ENCODE measurements at regions not wholly inside any gene's neighbourhood (a gene's known extent, or its start where the extent isn't known, plus 50 kb on each side); places are given as distances from the start of the nearest gene placed in this dataset.

- FAIRE-seq (no peak), ATAC-seq (no peak), DNase-seq (ENCODE audit: low read depth, low spot score) (no peak)
- Histone ChIP-seq H2AFZ (ENCODE audit: control insufficient read depth, low read depth, low read length) (no peak overlapping the region), H3K4me3 (no peak overlapping the region), H3K9me3 (replicated peaks; ENCODE audit: control insufficient read depth, insufficient read depth, low read length) (no peaks in the 10 kb centered on the region), H3K27ac (ENCODE audit: control insufficient read depth, insufficient read depth) (no peak overlapping the region), H3K36me3 (ENCODE audit: control insufficient read depth in 2 of 2, insufficient read depth in 2 of 2, low read length in 1 of 2) (no peaks in the 10 kb centered on the region), H3K4me1 (ENCODE audit: control insufficient read depth, insufficient read depth, low read length) (no peaks in the 10 kb centered on the region), H3K4me2 (ENCODE audit: control insufficient read depth, insufficient read depth) (no peak overlapping the region), H4K20me1 (ENCODE audit: control insufficient read depth, insufficient read depth) (no peaks in the 10 kb centered on the region), H3K9ac (ENCODE audit: control insufficient read depth, insufficient read depth, low read length) (no peak overlapping the region), H3K27me3 (replicated peaks in 1 of 2; ENCODE audit: control insufficient read depth in 2 of 2, insufficient read depth in 2 of 2, low read length in 1 of 2) (no peaks in the 10 kb centered on the region), H3K79me2 (ENCODE audit: control insufficient read depth, insufficient read depth, low read length) (no peaks in the 10 kb centered on the region)
- WGBS (ENCODE audit: insufficient coverage, insufficient replicate concordance, low lambda C conversion rate, missing lambda C conversion rate) = 0% methylated on average over 1 of the region's 1 CpG
- ChIA-PET CTCF (no interaction called here), POLR2A (no interaction called here), SMC1A (ENCODE audit: uncharacterized antibody, unreplicated experiment) (interaction anchor here (1.0 kb wide), 1 partner anchor 19 kb away, joined by 4 read pairs; no protein-coding TSS in a partner anchor), RAD21 (ENCODE audit: unreplicated experiment) (no interaction called here)
- in situ Hi-C loops (cut with MboI) (no loop called here), intact Hi-C loops (cut with micrococcal nuclease; ENCODE audit: unreplicated experiment) (no loop called here)
- BruUV-seq (replicated peaks) = no TSS peak
- TF ChIP-seq NR2F1 (conservative IDR thresholded peaks at IDR 0.05) = no peak
- TF ChIP-seq, protein P1, sequence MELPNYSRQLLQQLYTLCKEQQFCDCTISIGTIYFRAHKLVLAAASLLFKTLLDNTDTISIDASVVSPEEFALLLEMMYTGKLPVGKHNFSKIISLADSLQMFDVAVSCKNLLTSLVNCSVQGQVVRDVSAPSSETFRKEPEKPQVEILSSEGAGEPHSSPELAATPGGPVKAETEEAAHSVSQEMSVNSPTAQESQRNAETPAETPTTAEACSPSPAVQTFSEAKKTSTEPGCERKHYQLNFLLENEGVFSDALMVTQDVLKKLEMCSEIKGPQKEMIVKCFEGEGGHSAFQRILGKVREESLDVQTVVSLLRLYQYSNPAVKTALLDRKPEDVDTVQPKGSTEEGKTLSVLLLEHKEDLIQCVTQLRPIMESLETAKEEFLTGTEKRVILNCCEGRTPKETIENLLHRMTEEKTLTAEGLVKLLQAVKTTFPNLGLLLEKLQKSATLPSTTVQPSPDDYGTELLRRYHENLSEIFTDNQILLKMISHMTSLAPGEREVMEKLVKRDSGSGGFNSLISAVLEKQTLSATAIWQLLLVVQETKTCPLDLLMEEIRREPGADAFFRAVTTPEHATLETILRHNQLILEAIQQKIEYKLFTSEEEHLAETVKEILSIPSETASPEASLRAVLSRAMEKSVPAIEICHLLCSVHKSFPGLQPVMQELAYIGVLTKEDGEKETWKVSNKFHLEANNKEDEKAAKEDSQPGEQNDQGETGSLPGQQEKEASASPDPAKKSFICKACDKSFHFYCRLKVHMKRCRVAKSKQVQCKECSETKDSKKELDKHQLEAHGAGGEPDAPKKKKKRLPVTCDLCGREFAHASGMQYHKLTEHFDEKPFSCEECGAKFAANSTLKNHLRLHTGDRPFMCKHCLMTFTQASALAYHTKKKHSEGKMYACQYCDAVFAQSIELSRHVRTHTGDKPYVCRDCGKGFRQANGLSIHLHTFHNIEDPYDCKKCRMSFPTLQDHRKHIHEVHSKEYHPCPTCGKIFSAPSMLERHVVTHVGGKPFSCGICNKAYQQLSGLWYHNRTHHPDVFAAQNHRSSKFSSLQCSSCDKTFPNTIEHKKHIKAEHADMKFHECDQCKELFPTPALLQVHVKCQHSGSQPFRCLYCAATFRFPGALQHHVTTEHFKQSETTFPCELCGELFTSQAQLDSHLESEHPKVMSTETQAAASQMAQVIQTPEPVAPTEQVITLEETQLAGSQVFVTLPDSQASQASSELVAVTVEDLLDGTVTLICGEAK (IDR thresholded peaks at IDR 0.05; ENCODE audit: borderline replicate concordance) = no peak
These were observed 221.9 kb upstream of the ZBTB20 start for GRCh38 chr3:115369021-115369420.

DNA sequence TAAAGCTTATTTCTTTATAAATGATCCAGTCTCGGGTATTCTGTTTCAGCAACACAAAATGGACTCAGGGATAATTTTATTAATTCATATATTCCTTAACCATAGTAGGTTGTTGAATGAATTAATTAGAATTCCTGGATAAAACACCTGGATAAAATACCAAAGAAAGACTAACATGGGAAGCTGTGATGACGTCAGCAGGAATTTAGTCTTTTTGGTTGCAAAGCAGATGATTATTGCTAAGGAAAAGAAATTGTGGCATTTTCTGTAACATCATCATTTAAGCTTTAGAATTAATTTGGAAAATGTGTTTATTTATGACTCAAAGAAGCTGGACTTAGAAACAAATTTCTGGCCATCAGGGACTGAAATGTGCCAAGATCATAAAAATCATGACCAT is 228.3 kb upstream of the ZBTB20 start:
- FAIRE-seq = no peak
- RAD21 ChIA-PET (ENCODE audit: unreplicated experiment) = no interaction called here

More for the DNA sequence above, 228.3 kb upstream of the ZBTB20 start:
- no TSS peak for BruUV-seq (replicated peaks)
- Histone ChIP-seq H3K27me3 (replicated peaks in 1 of 2; ENCODE audit: control insufficient read depth in 2 of 2, insufficient read depth in 2 of 2, low read length in 1 of 2) (no peaks in the 10 kb centered on the region), H4K20me1 (ENCODE audit: control insufficient read depth, insufficient read depth) (no peaks in the 10 kb centered on the region), H3K36me3 (ENCODE audit: control insufficient read depth in 2 of 2, insufficient read depth in 2 of 2, low read length in 1 of 2) (no peaks in the 10 kb centered on the region), H3K27ac (ENCODE audit: control insufficient read depth, insufficient read depth) (no peak overlapping the region), H2AFZ (ENCODE audit: control insufficient read depth, low read depth, low read length) (no peak overlapping the region), H3K4me2 (ENCODE audit: control insufficient read depth, insufficient read depth) (no peak overlapping the region), H3K4me3 (no peak overlapping the region), H3K79me2 (ENCODE audit: control insufficient read depth, insufficient read depth, low read length) (no peaks in the 10 kb centered on the region), H3K4me1 (ENCODE audit: control insufficient read depth, insufficient read depth, low read length) (no peaks in the 10 kb centered on the region), H3K9me3 (replicated peaks; ENCODE audit: control insufficient read depth, insufficient read depth, low read length) (no peaks in the 10 kb centered on the region), H3K9ac (ENCODE audit: control insufficient read depth, insufficient read depth, low read length) (no peak overlapping the region)
- ATAC-seq = no peak
- no peak for DNase-seq (ENCODE audit: low read depth, low spot score)
- ChIA-PET CTCF (interaction anchor here (0.7 kb wide), 1 partner anchor 157 kb away, joined by 3 read pairs; no protein-coding TSS in a partner anchor), SMC1A (ENCODE audit: uncharacterized antibody, unreplicated experiment) (interaction anchor here (0.8 to 1.2 kb wide), 3 partner anchors 15 to 460 kb away, joined by 3 to 5 read pairs (median 3); no protein-coding TSS in a partner anchor), POLR2A (no interaction called here)
- TF ChIP-seq, protein P2, sequence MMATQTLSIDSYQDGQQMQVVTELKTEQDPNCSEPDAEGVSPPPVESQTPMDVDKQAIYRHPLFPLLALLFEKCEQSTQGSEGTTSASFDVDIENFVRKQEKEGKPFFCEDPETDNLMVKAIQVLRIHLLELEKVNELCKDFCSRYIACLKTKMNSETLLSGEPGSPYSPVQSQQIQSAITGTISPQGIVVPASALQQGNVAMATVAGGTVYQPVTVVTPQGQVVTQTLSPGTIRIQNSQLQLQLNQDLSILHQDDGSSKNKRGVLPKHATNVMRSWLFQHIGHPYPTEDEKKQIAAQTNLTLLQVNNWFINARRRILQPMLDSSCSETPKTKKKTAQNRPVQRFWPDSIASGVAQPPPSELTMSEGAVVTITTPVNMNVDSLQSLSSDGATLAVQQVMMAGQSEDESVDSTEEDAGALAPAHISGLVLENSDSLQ (IDR thresholded peaks at IDR 0.05) = no peak
- TF ChIP-seq ETV6 (conservative IDR thresholded peaks at IDR 0.05 in 1 of 2, IDR thresholded peaks at IDR 0.05 in 1 of 2; ENCODE audit: borderline replicate concordance in 1 of 2, low read depth in 1 of 2) (no peak), CREB1 (IDR thresholded peaks at IDR 0.05; ENCODE audit: low read depth) (no peak), HDAC2 (IDR thresholded peaks at IDR 0.05) (no peak), SUZ12 (IDR thresholded peaks at IDR 0.05; ENCODE audit: unreplicated experiment) (no peak)
- TF ChIP-seq, protein P1 (IDR thresholded peaks at IDR 0.05; ENCODE audit: borderline replicate concordance) = no peak
- 15% methylated on average over 2 of the region's 2 CpGs for WGBS (ENCODE audit: insufficient coverage, insufficient replicate concordance, low lambda C conversion rate, missing lambda C conversion rate)
- intact Hi-C loops (cut with micrococcal nuclease; ENCODE audit: unreplicated experiment) = no loop called here
- in situ Hi-C loops (cut with MboI) = no loop called here
